Nephron (organoid): ENCODE measurements at regions not wholly inside any gene's neighbourhood (a gene's known extent, or its start where the extent isn't known, plus 50 kb on each side); places are given as distances from the start of the nearest gene placed in this dataset.

Experiments
- H3K27ac Mint-ChIP-seq, 3 experiments: 2 replicates each; pipeline ENCODE4 v1.8.0; 2020; ENCODE audit warnings: mixed read lengths in 3 of 3, mild to moderate bottlenecking in 2 of 3, moderate library complexity in 1 of 3
- H3K27me3 Mint-ChIP-seq: 2 replicates; pipeline ENCODE4 v1.8.0; 2021; ENCODE audit warnings: low read depth, mild to moderate bottlenecking, moderate library complexity, mixed read lengths
- H3K36me3 Mint-ChIP-seq: 2 replicates; pipeline ENCODE4 v1.8.0; 2020; ENCODE audit warnings: low read depth, mixed read lengths
- H3K4me1 Mint-ChIP-seq: 2 replicates; pipeline ENCODE4 v1.8.0; 2020; ENCODE audit warnings: mixed read lengths
- H3K4me3 Mint-ChIP-seq, 3 experiments: 2 replicates each; pipeline ENCODE4 v1.8.0; 2020; ENCODE audit warnings: mild to moderate bottlenecking in 3 of 3, mixed read lengths in 3 of 3, moderate library complexity in 2 of 3
- H3K9me3 Mint-ChIP-seq: 2 replicates; pipeline ENCODE4 v1.8.0; 2020; ENCODE audit warnings: mixed read lengths
- TF ChIP-seq, protein P1 (sequence below), 3 experiments: fragments of 200-600 bp; sonication (generic); IDR thresholded peaks; one replicate each; pipeline ENCODE4 v1.5.0; 2021; ENCODE audit warnings: antibody characterized with exemption in 3 of 3; ENCODE audit not compliant: unreplicated experiment in 3 of 3

DNA sequence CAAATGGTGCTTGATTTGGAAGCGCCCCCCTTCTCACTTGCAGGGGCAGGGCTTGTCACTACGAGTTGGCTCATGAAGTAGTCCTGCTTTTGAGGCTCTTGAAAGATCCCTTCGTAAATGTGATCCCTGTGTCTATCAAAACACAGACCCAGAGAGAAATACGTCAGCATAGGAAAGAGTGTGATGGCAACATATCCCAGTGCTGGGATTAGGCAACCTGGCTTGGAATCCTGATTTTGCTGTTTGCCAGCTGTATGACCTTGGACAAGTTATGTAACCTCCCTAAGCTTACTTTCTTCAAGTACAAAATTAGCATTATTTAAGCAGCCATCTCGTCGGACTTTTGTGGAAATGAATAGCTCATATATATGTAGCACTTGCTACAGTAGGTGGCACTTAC lies 228.4 kb downstream of the ATG4C start:
- TF ChIP-seq, protein P1, sequence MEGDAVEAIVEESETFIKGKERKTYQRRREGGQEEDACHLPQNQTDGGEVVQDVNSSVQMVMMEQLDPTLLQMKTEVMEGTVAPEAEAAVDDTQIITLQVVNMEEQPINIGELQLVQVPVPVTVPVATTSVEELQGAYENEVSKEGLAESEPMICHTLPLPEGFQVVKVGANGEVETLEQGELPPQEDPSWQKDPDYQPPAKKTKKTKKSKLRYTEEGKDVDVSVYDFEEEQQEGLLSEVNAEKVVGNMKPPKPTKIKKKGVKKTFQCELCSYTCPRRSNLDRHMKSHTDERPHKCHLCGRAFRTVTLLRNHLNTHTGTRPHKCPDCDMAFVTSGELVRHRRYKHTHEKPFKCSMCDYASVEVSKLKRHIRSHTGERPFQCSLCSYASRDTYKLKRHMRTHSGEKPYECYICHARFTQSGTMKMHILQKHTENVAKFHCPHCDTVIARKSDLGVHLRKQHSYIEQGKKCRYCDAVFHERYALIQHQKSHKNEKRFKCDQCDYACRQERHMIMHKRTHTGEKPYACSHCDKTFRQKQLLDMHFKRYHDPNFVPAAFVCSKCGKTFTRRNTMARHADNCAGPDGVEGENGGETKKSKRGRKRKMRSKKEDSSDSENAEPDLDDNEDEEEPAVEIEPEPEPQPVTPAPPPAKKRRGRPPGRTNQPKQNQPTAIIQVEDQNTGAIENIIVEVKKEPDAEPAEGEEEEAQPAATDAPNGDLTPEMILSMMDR (IDR thresholded peaks at IDR 0.05; ENCODE audit: unreplicated experiment in 3 of 3): no peak
- no peak overlapping the region for H3K4me3 Mint-ChIP-seq
- H3K27ac Mint-ChIP-seq: no peak overlapping the region
- peaks cover 9% of the 10 kb centered on the region for H3K27me3 Mint-ChIP-seq
- no peaks in the 10 kb centered on the region for H3K36me3 Mint-ChIP-seq
- H3K9me3 Mint-ChIP-seq: no peaks in the 10 kb centered on the region
- peaks cover 14% of the 10 kb centered on the region for H3K4me1 Mint-ChIP-seq

- Mint-ChIP-seq H3K9me3 (no peaks in the 10 kb centered on the region), H3K36me3 (no peaks in the 10 kb centered on the region), H3K27me3 (peaks cover 4% of the 10 kb centered on the region), H3K4me3 (no peak overlapping the region), H3K4me1 (peaks cover 14% of the 10 kb centered on the region), H3K27ac (no peak overlapping the region)
- TF ChIP-seq, protein P1 (IDR thresholded peaks at IDR 0.05; ENCODE audit: unreplicated experiment in 3 of 3): no peak
Measured at GRCh38 chr1:63014267-63014666, 230.3 kb downstream of the ATG4C start.

GRCh38 chr1:63022319-63022718 lies 238.4 kb downstream of the ATG4C start:
- peaks cover 4% of the 10 kb centered on the region for H3K36me3 Mint-ChIP-seq
- no peak overlapping the region for H3K4me3 Mint-ChIP-seq
- peaks cover 3% of the 10 kb centered on the region for H3K9me3 Mint-ChIP-seq
- H3K27ac Mint-ChIP-seq: no peak overlapping the region
- H3K4me1 Mint-ChIP-seq: no peaks in the 10 kb centered on the region
- H3K27me3 Mint-ChIP-seq: no peaks in the 10 kb centered on the region
- TF ChIP-seq, protein P1 (IDR thresholded peaks at IDR 0.05; ENCODE audit: unreplicated experiment in 3 of 3): no peak

GRCh38 chr1:63023171-63023570 lies 239.2 kb downstream of the ATG4C start:
- peaks cover 2% of the 10 kb centered on the region for H3K27me3 Mint-ChIP-seq

DNA sequence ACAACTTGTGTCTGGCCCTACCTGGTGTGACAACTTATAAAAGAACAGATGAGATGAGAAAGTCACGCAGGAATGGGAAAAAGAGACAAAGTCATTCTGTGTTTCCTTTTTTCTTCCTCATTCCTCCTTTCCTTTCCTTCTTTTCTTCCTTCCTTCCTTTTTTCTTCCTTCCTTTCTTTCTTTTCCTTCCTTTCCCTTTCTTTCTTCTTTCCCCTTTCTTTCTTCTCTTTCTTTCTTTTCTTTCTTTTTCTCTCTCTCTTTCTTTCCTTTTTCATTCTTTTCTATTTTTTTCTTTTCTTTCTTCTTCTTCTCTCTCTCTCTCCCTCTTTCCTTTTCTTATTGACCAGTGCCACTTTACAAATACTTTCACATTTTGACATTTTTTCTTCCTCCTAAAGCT lies 239.7 kb downstream of the ATG4C start:
- Mint-ChIP-seq H3K4me3 (no peak overlapping the region), H3K4me1 (no peaks in the 10 kb centered on the region), H3K27ac (no peak overlapping the region), H3K27me3 (peaks cover 7% of the 10 kb centered on the region), H3K36me3 (peaks cover 4% of the 10 kb centered on the region), H3K9me3 (peaks cover 3% of the 10 kb centered on the region)
- TF ChIP-seq, protein P1 (IDR thresholded peaks at IDR 0.05; ENCODE audit: unreplicated experiment in 3 of 3): no peak

More at GRCh38 chr1:63023171-63023570, 239.2 kb downstream of the ATG4C start:
- TF ChIP-seq, protein P1 (IDR thresholded peaks at IDR 0.05; ENCODE audit: unreplicated experiment in 3 of 3): no peak
- H3K36me3 Mint-ChIP-seq: peaks cover 4% of the 10 kb centered on the region
- H3K4me3 Mint-ChIP-seq: no peak overlapping the region
- peaks cover 3% of the 10 kb centered on the region for H3K9me3 Mint-ChIP-seq
- no peaks in the 10 kb centered on the region for H3K4me1 Mint-ChIP-seq
- no peak overlapping the region for H3K27ac Mint-ChIP-seq

- Mint-ChIP-seq H3K27me3 (peaks cover 12% of the 10 kb centered on the region), H3K4me3 (no peak overlapping the region), H3K4me1 (no peaks in the 10 kb centered on the region)
Measured at GRCh38 chr1:63024132-63024531, 240.2 kb downstream of the ATG4C start.

More at GRCh38 chr1:63024132-63024531, 240.2 kb downstream of the ATG4C start:
- TF ChIP-seq, protein P1 (IDR thresholded peaks at IDR 0.05; ENCODE audit: unreplicated experiment in 3 of 3): no peak
- peaks cover 3% of the 10 kb centered on the region for H3K9me3 Mint-ChIP-seq
- H3K27ac Mint-ChIP-seq: no peak overlapping the region
- peaks cover 4% of the 10 kb centered on the region for H3K36me3 Mint-ChIP-seq
